ENCODE measurements at regions not wholly inside any gene's neighbourhood (a gene's known extent, or its start where the extent isn't known, plus 50 kb on each side); places are given as distances from the start of the nearest gene placed in this dataset.

- TF ChIP-seq REST (IDR thresholded peaks at IDR 0.05; ENCODE audit: low read depth, low read length): no peak
- TF ChIP-seq MEF2A (IDR thresholded peaks at IDR 0.05; ENCODE audit: borderline replicate concordance, low read depth): no peak
- no peak for TF ChIP-seq FOXJ3 (CRISPR knock-in tag; IDR thresholded peaks at IDR 0.05)
Observed at GRCh38 chr7:94769724-94770123, 113.8 kb upstream of the SGCE start (continued).

- Histone ChIP-seq H3K9ac (no peak overlapping the region), H3K9me2 (no peaks in the 10 kb centered on the region), H3K79me2 (ENCODE audit: insufficient read depth) (no peaks in the 10 kb centered on the region), H3K4me2 (no peak overlapping the region), H3K4me1 (ENCODE audit: control insufficient read depth in 1 of 2, insufficient read depth in 2 of 2, low read depth in 1 of 2, low read length in 1 of 2) (no peaks in the 10 kb centered on the region), H3K36me3 (replicated peaks in 1 of 2; ENCODE audit: control insufficient read depth in 1 of 2, insufficient read depth in 2 of 2, low read length in 1 of 2) (no peaks in the 10 kb centered on the region), H3K27me3 (ENCODE audit: insufficient read depth) (no peaks in the 10 kb centered on the region), H3F3A (replicated peaks; ENCODE audit: insufficient read depth) (no peaks in the 10 kb centered on the region), H3K4me3 (ENCODE audit: low read depth in 2 of 2, low read length in 1 of 2) (no peak overlapping the region), H3K27ac (ENCODE audit: low read depth in 2 of 2, low read length in 1 of 2) (no peak overlapping the region), H3K9me3 (no peaks in the 10 kb centered on the region), H2AFZ (ENCODE audit: low read depth) (no peak overlapping the region), H4K20me1 (ENCODE audit: insufficient read depth) (no peaks in the 10 kb centered on the region)
- ChIA-PET CTCF (interaction anchor here (1.0 kb wide), 1 partner anchor 9 kb away, joined by 3 read pairs; no protein-coding TSS in a partner anchor), POLR2A (interaction anchor here (0.6 kb wide), 1 partner anchor 11 kb away, joined by 4 read pairs; no protein-coding TSS in a partner anchor)
- DNase-seq: no peak
- TF ChIP-seq SMC3 (IDR thresholded peaks at IDR 0.05; ENCODE audit: low read depth, low read length) (no peak), EZH2phosphoT487 (IDR thresholded peaks at IDR 0.05; ENCODE audit: borderline replicate concordance, low read depth) (no peak), USF1 (IDR thresholded peaks at IDR 0.05; ENCODE audit: borderline replicate concordance, low read depth) (no peak), TAF1 (IDR thresholded peaks at IDR 0.05; ENCODE audit: borderline replicate concordance, low read depth, low read length) (no peak)
- 8% methylated on average over 3 of the region's 3 CpGs for WGBS (ENCODE audit: low lambda C conversion rate)
Observed at GRCh38 chr7:94778711-94779459, 123.0 kb upstream of the SGCE start.

GRCh38 chr7:94779861-94780260 is 123.9 kb upstream of the SGCE start:
- no peak overlapping the region for H3K4me3 ChIP-seq (ENCODE audit: low read depth in 2 of 2, low read length in 1 of 2)
- ChIA-PET CTCF (no interaction called here), POLR2A (no interaction called here)
- no peak overlapping the region for H3K9ac ChIP-seq
- no peaks in the 10 kb centered on the region for H4K20me1 ChIP-seq (ENCODE audit: insufficient read depth)
- H3F3A ChIP-seq (replicated peaks; ENCODE audit: insufficient read depth): no peaks in the 10 kb centered on the region
- H3K27ac ChIP-seq (ENCODE audit: low read depth in 2 of 2, low read length in 1 of 2): no peak overlapping the region
- WGBS (ENCODE audit: low lambda C conversion rate): 35% methylated on average over 1 of the region's 1 CpG
- no peaks in the 10 kb centered on the region for H3K4me1 ChIP-seq (ENCODE audit: control insufficient read depth in 1 of 2, insufficient read depth in 2 of 2, low read depth in 1 of 2, low read length in 1 of 2)
- TF ChIP-seq PBX3 (IDR thresholded peaks at IDR 0.05) (no peak), USF2 (IDR thresholded peaks at IDR 0.05; ENCODE audit: borderline replicate concordance, low read depth, low read length) (no peak), CHD2 (IDR thresholded peaks at IDR 0.05; ENCODE audit: low read length, partially characterized antibody) (no peak), ELF1 (IDR thresholded peaks at IDR 0.05) (no peak), MEF2A (IDR thresholded peaks at IDR 0.05; ENCODE audit: borderline replicate concordance, low read depth) (no peak), GABPA (IDR thresholded peaks at IDR 0.05; ENCODE audit: low read depth) (no peak)
- DNase-seq: no peak
- H3K79me2 ChIP-seq (ENCODE audit: insufficient read depth): no peaks in the 10 kb centered on the region
- H3K9me2 ChIP-seq: no peaks in the 10 kb centered on the region
- no peak overlapping the region for H3K4me2 ChIP-seq
- no peaks in the 10 kb centered on the region for H3K9me3 ChIP-seq
- no peaks in the 10 kb centered on the region for H3K27me3 ChIP-seq (ENCODE audit: insufficient read depth)
- no peak overlapping the region for H2AFZ ChIP-seq (ENCODE audit: low read depth)
- no peaks in the 10 kb centered on the region for H3K36me3 ChIP-seq (replicated peaks in 1 of 2; ENCODE audit: control insufficient read depth in 1 of 2, insufficient read depth in 2 of 2, low read length in 1 of 2)
